GM23338 (cell line): ENCODE measurements at regions not wholly inside any gene's neighbourhood (a gene's known extent, or its start where the extent isn't known, plus 50 kb on each side); places are given as distances from the start of the nearest gene placed in this dataset.

Source experiments
- ATAC-seq: fragments of 200-7000 bp; cut with Tn5 transposase; 3 replicates; pipeline ENCODE4 v1.9.1; 2020
- DNase-seq: peaks from one replicate; pipeline ENCODE4 v3.0.0-alpha.2; 2015; ENCODE audit warnings: low spot score
- H2AFZ ChIP-seq: fragments of 200-600 bp; sonication (generic); 2 replicates; pipeline ENCODE4 v1.8.0; 2016; ENCODE audit warnings: antibody characterized with exemption, mild to moderate bottlenecking, moderate library complexity
- H3F3A ChIP-seq: fragments of 200-600 bp; sonication (generic); replicated peaks from 2 replicates; pipeline ENCODE4 v1.8.0; 2017; ENCODE audit warnings: antibody characterized with exemption, mixed run types, low read depth
- H3K27ac ChIP-seq: fragments of 200-600 bp; sonication (generic); 2 replicates; pipeline ENCODE4 v1.6.1; 2016; ENCODE audit warnings: low read depth
- H3K27me3 ChIP-seq: fragments of 200-600 bp; sonication (generic); 2 replicates; pipeline ENCODE4 v1.8.0; 2016; ENCODE audit warnings: mild to moderate bottlenecking, mixed run types, moderate library complexity; ENCODE audit not compliant: insufficient read depth
- H3K36me3 ChIP-seq: fragments of 200-600 bp; sonication (generic); 2 replicates; pipeline ENCODE4 v1.8.0; 2016; ENCODE audit warnings: mild to moderate bottlenecking; ENCODE audit not compliant: insufficient read depth
- H3K4me1 ChIP-seq: fragments of 200-600 bp; sonication (generic); 2 replicates; pipeline ENCODE4 v1.8.0; 2016; ENCODE audit warnings: mild to moderate bottlenecking, moderate library complexity; ENCODE audit not compliant: insufficient read depth
- H3K4me2 ChIP-seq: fragments of 200-600 bp; sonication (generic); 2 replicates; pipeline ENCODE4 v1.7.1; 2017; ENCODE audit warnings: mixed run types
- H3K4me3 ChIP-seq: fragments of 200-600 bp; sonication (generic); 2 replicates; pipeline ENCODE4 v1.6.1; 2016; ENCODE audit warnings: mixed run types
- H3K79me2 ChIP-seq: fragments of 200-600 bp; sonication (generic); replicated peaks from 2 replicates; pipeline ENCODE4 v1.8.0; 2017; ENCODE audit warnings: mild to moderate bottlenecking; ENCODE audit not compliant: insufficient read depth
- H3K9me2 ChIP-seq: fragments of 200-600 bp; sonication (generic); 2 replicates; pipeline ENCODE4 v1.8.0; 2017; ENCODE audit not compliant: insufficient read depth
- H4K20me1 ChIP-seq: fragments of 200-600 bp; sonication (generic); replicated peaks from 2 replicates; pipeline ENCODE4 v1.8.0; 2017; ENCODE audit warnings: mild to moderate bottlenecking; ENCODE audit not compliant: insufficient read depth
- H3K27ac Mint-ChIP-seq: 2 replicates; pipeline ENCODE4 v1.8.0; 2020; ENCODE audit warnings: inconsistent platforms, mild to moderate bottlenecking, moderate library complexity, mixed read lengths
- H3K27me3 Mint-ChIP-seq: 3 replicates; pipeline ENCODE4 v1.8.0; 2022; ENCODE audit warnings: low read depth, mild to moderate bottlenecking, moderate library complexity, mixed read lengths, inconsistent platforms; ENCODE audit not compliant: insufficient read depth, poor library complexity
- H3K36me3 Mint-ChIP-seq: 3 replicates; pipeline ENCODE4 v1.8.0; 2021; ENCODE audit warnings: low read depth, mild to moderate bottlenecking, inconsistent platforms, moderate library complexity, mixed read lengths
- H3K4me1 Mint-ChIP-seq: 3 replicates; pipeline ENCODE4 v1.8.0; 2020; ENCODE audit warnings: mild to moderate bottlenecking, inconsistent platforms, mixed read lengths
- H3K4me3 Mint-ChIP-seq: 3 replicates; pipeline ENCODE4 v1.8.0; 2021; ENCODE audit warnings: moderate library complexity, mild to moderate bottlenecking, inconsistent platforms, mixed read lengths
- H3K9me3 Mint-ChIP-seq: 3 replicates; pipeline ENCODE4 v1.8.0; 2020; ENCODE audit warnings: moderate library complexity, mild to moderate bottlenecking, inconsistent platforms, mixed read lengths
- CTCF ChIP-seq, 2 experiments: fragments of 200-600 bp in 1 of 2; sonication (generic) in 1 of 2; conservative IDR thresholded peaks; 2 replicates each; pipeline versions ENCODE4 v1.5.1 to v1.6.1; 2016 to 2017; ENCODE audit warnings: antibody characterized with exemption in 2 of 2, low read depth in 2 of 2, mild to moderate bottlenecking in 2 of 2, moderate library complexity in 1 of 2
- ETS1 ChIP-seq: IDR thresholded peaks from 2 replicates; pipeline ENCODE4 v1.6.1; 2016; ENCODE audit warnings: antibody characterized with exemption
- EZH2phosphoT487 ChIP-seq: fragments of 200-600 bp; sonication (generic); IDR thresholded peaks from one replicate; pipeline ENCODE4 v1.8.1; 2018; ENCODE audit warnings: antibody characterized with exemption; ENCODE audit not compliant: unreplicated experiment
- JUNB ChIP-seq: IDR thresholded peaks from one replicate; pipeline ENCODE4 v1.6.1; 2016; ENCODE audit warnings: antibody characterized with exemption; ENCODE audit not compliant: unreplicated experiment
- NANOG ChIP-seq: IDR thresholded peaks from 2 replicates; pipeline ENCODE4 v1.6.1; 2016; ENCODE audit warnings: antibody characterized with exemption, borderline replicate concordance
- REST ChIP-seq: IDR thresholded peaks from one replicate; pipeline ENCODE4 v1.6.1; 2018; ENCODE audit warnings: antibody characterized with exemption; ENCODE audit not compliant: unreplicated experiment
- ZNF114 ChIP-seq: fragments of 250-450 bp; sonication (Bioruptor Pico); IDR thresholded peaks from 2 replicates; pipeline ENCODE4 v1.5.0; 2020; ENCODE audit warnings: mild to moderate bottlenecking, moderate library complexity
- ZNF462 ChIP-seq: fragments of 250-450 bp; sonication (Bioruptor Pico); IDR thresholded peaks from 2 replicates; pipeline ENCODE4 v1.5.0; 2020; ENCODE audit warnings: mild to moderate bottlenecking, moderate library complexity

GRCh38 chr21:22804151-22804550 lies 1805.9 kb downstream of the NCAM2 start:
- no peaks in the 10 kb centered on the region for H3K27me3 ChIP-seq
- Mint-ChIP-seq H3K4me3 (no peak overlapping the region), H3K36me3 (no peaks in the 10 kb centered on the region), H3K27me3 (no peaks in the 10 kb centered on the region), H3K27ac (no peak overlapping the region), H3K4me1 (no peaks in the 10 kb centered on the region), H3K9me3 (no peaks in the 10 kb centered on the region; the same call in 2 of the 3 replicates)
- H4K20me1 ChIP-seq: no peaks in the 10 kb centered on the region
- no peaks in the 10 kb centered on the region for H3K79me2 ChIP-seq
- peaks cover 3% of the 10 kb centered on the region; the same call in 1 of the 2 replicates for H3K9me2 ChIP-seq
- ATAC-seq (no peak), DNase-seq (no peak)
- no peaks in the 10 kb centered on the region for H3K36me3 ChIP-seq
- TF ChIP-seq NANOG (no peak), ZNF462 (no peak)
- no peak overlapping the region for H2AFZ ChIP-seq
- H3K27ac ChIP-seq: no peak overlapping the region
- no peak overlapping the region for H3K4me2 ChIP-seq
- H3F3A ChIP-seq: no peaks in the 10 kb centered on the region
- H3K4me1 ChIP-seq: no peaks in the 10 kb centered on the region
- no peak overlapping the region for H3K4me3 ChIP-seq

GRCh38 chr21:22806278-22806677 lies 1808.1 kb downstream of the NCAM2 start:
- Histone ChIP-seq H3K9me2 (peaks cover 3% of the 10 kb centered on the region), H3K36me3 (no peaks in the 10 kb centered on the region), H3K4me3 (no peak overlapping the region), H3K4me2 (no peak overlapping the region), H3K4me1 (no peaks in the 10 kb centered on the region), H3F3A (no peaks in the 10 kb centered on the region), H4K20me1 (no peaks in the 10 kb centered on the region), H3K27ac (no peak overlapping the region), H3K79me2 (no peaks in the 10 kb centered on the region), H2AFZ (no peak overlapping the region), H3K27me3 (no peaks in the 10 kb centered on the region)
- Mint-ChIP-seq H3K4me3 (no peak overlapping the region), H3K9me3 (peaks cover 3% of the 10 kb centered on the region), H3K27ac (no peak overlapping the region), H3K4me1 (no peaks in the 10 kb centered on the region), H3K36me3 (no peaks in the 10 kb centered on the region), H3K27me3 (no peaks in the 10 kb centered on the region)
- ATAC-seq: no peak
- DNase-seq: no peak
- TF ChIP-seq ZNF114 (CRISPR knock-in tag): no peak
- no peak for TF ChIP-seq EZH2phosphoT487
- no peak for TF ChIP-seq REST
- no peak for TF ChIP-seq ETS1
- no peak for TF ChIP-seq NANOG
- no peak for TF ChIP-seq JUNB
- no peak for TF ChIP-seq CTCF (conservative IDR thresholded peaks at IDR 0.05; ENCODE audit: low read depth in 2 of 2)
